Erythroblast (primary cell): ENCODE measurements at regions not wholly inside any gene's neighbourhood (a gene's known extent, or its start where the extent isn't known, plus 50 kb on each side); places are given as distances from the start of the nearest gene placed in this dataset.

Experiments
- DNase-seq, 2 experiments: peaks; one replicate each; lab custom pipeline; 2025; lab: John Stamatoyannopoulos, UW
- GATA1 ChIP-seq: IDR thresholded peaks from 2 replicates; pipeline ENCODE4 v1.6.1; 2011; ENCODE audit warnings: low read depth, mild to moderate bottlenecking, control low read depth, low read length, moderate library complexity
- POLR2A ChIP-seq: IDR thresholded peaks from 2 replicates; pipeline ENCODE4 v1.6.1; 2011; ENCODE audit warnings: mild to moderate bottlenecking, low read length

DNA sequence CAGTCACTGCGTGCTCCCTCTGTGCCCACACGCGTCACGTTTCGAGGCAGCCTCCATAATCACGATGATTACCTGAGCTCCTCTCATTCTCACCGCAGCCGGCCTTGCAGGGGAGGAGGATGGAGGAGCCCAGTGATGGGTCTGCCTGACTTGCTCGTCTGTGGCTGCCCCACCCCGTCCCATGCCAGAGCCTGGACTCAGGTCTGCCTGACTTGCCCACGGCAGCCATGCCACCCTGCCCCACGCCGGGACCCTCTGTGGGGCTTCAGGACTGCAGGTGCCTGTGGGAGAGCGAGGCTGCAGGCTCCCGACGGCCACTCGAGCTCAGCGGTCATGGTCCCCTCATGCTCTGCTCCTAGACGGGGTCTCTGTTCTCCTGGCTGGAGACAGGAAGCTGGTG, 1025.1 kb downstream of the BRD1 start:
- TF ChIP-seq GATA1 (no peak), POLR2A (no peak)
- no peak for DNase-seq

DNA sequence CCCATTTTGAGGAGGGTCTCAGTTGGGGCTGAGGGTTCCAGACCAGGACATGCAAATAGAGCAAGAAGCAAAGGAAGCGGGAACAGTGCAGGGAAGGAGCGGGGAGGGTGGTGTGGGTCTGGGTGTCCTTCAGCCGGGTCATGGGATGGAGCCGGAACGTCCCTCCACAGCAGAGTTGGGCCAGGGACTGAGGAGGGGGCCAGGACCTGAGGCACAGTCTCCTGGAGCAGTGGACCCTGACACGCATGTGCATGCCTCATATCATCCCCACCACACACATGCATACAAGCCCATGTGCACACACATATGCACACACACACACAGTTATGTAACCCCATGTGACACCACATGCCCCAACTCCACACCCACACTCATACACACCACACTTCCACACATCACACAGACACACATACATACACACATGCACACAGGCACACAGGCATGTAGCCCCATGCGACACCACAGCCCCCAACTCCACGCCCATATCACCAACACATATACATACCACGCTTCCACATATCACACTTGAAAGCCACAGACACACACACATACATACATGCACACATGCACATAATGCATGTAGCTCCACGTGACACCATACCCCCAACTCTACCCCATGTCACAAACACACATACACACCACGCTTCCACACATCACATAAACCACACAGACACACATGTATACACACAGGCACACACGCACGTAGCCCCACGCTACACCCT, 1026.6 kb downstream of the BRD1 start:
- TF ChIP-seq POLR2A (no peak), GATA1 (no peak)
- no peak for DNase-seq

- TF ChIP-seq GATA1 (no peak), POLR2A (no peak)
Measured at GRCh38 chr22:48800036-48800885, 1027.4 kb downstream of the BRD1 start.

GRCh38 chr22:48799227-48799970, 1028.3 kb downstream of the BRD1 start:
- no peak for TF ChIP-seq GATA1
- TF ChIP-seq POLR2A: no peak
- no peak for DNase-seq

More at GRCh38 chr22:48800036-48800885, 1027.4 kb downstream of the BRD1 start:
- DNase-seq: no peak

DNA sequence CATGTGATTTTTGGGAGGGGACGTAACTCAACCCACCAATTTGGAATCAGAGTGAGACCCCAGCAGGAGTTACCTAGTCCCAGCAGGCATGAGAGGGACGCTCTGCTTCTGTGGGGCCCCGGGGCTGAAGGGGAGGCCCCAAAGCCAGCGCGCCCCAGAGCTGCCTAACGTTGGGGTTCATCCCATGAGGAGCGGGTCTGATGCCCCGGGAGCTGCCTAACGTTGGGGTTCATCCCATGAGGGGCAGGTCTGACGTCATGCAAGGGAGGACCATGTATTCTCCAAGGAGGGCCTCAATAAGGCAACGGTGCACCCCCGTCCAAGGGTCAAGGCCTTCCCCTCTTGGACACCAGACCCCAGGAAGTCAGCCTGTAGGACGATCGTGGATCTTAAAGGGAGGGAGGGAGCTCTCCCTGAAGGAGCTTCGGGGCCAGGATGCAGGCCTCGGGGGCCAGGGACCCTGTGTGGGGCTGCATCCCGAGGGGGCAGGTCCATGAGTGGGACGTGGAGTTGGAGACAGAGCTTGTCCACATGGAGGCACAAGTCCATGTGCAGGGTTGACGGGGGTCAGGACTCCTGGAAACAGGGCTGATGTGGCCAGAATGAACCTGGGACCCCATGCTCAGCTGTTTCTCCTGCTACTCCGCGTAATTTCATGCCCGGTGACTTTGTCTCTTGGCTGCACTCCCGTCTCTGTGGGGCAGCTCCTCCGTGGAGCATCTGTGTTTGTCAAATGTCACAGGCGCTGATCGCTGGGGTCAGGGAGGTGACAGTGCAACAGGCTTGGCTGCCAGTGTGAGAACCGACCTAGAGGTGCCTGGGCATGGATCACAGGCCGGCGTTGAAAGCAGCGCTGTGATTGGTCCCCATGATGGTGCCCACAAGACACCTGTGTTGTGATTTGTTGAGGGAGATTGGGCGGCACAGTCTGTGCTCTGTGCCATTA, 1029.1 kb downstream of the BRD1 start:
- TF ChIP-seq GATA1: no peak
- no peak for TF ChIP-seq POLR2A
- no peak for DNase-seq

DNA sequence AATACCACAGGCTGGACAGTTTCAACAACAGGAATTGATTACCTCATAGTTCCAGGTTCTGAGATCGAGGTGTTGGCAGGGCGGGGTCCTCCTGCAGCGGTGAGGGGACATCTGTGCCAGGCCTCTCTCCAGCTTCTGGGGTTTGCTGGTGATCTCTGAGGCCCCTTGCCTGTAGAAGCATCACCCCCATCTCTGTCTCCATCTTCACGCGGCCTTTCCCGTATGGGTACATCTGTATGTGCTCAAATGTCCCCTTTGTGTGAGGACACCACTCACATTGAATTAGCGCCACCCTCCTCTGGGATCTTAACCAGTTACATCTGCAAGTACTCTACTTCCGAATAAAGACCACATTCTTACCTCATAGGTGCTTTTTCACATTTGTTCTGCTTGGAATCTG, 1029.9 kb downstream of the BRD1 start:
- no peak for DNase-seq
- TF ChIP-seq GATA1: no peak
- TF ChIP-seq POLR2A: no peak

DNA sequence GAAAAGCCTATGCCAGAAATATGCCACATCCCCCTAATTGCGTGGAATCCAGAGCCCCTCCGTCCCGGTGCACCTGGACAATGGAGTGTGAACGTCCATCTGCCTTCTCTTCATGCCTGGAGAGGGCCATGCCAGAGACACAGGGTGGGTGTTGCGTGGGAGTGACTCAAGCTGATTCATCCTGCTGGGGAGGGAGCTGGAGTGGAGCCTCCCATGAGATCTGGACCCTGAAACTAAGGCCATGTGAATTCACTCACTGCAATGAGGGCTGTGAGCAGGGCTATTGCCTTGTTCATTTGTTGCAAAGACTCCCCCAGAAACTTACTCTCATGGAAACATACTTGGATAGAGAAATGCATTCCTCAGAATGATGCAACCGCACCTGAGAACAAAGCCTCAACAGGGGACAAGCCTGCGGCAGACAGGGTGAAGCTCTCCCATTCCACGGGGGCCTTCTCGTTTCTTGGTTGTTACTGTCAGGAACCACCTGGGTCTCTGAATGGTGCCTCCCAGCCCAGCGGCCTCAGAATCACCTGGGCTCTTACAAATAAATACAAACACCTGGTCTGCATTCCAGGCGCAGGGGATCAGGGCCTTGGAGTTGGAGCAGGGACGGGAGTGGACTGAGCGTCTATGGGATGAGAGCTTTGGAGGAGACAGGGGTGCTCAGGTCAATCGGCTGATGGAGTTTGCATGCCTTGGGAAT, 1031.2 kb downstream of the BRD1 start:
- DNase-seq: no peak
- TF ChIP-seq GATA1 (no peak), POLR2A (no peak)

GRCh38 chr22:48795664-48796063, 1032.0 kb downstream of the BRD1 start:
- no peak for DNase-seq
- no peak for TF ChIP-seq GATA1
- no peak for TF ChIP-seq POLR2A

GRCh38 chr22:48794906-48795305, 1032.8 kb downstream of the BRD1 start:
- no peak for DNase-seq
- TF ChIP-seq GATA1 (no peak), POLR2A (no peak)

- no peak for DNase-seq
- TF ChIP-seq POLR2A (no peak), GATA1 (no peak)
Measured at GRCh38 chr22:48793949-48794348, 1033.7 kb downstream of the BRD1 start.

DNA sequence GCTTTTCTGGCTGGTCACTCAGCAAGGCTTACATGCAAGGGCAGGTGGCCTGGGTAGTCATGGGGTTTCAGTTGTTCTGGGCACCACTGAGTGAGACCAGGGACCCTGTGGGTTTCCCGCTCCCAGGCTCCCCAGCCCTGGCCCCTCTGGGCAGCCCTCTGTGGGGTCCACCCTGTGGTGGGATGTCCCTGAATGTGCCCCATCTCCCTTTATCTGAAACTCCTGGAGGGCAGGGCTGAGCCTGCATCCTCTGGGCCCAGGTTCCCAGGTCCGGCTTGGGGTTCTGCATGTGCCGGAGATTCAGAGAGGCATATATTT, 1041.0 kb downstream of the BRD1 start:
- no peak for DNase-seq
- TF ChIP-seq GATA1 (no peak), POLR2A (no peak)

DNA sequence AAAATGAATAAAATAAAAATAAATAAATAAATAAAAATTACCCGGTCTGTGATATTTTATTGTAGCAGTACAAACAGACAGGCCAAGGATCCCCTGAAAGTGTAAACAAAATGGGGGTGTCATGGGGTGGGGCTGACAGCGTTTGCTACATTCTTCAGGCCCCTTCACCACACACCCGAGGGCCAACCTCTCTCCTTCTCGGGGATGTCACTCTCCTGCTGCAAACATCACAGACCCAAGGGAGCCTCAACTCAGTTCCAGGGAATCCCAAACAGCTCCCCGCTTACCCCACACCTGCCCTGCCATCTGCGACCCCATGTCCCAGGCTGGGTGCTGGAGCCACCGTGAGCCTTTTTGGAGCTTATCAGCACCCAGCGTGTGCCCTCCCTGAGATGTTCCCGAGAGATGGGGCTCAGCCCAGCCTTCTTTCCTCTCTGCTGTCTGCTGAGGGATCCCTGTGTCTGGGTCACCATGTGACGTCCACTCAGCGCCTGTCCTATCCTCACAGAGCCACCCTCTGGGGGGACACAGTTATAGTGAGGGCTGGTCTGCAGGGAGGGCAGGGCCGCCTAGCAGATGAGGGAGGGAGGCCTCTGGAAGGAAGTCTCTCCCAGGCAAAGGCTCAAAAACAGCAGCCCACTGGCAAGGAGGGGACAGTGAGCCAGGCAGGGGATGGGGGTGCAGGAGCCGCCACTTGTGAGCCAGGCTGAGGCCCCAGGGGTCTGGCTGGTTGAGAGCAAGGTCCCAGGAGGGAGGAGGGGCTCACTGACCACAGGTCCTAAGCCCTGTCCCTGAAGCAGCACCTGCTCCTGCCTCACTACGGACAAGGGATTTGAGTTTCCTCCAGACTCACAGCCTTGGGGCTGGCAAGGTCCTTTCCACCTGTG, 1041.6 kb downstream of the BRD1 start:
- TF ChIP-seq GATA1 (no peak), POLR2A (no peak)
- no peak for DNase-seq
